Esophagus (tissue), 2 donors: ENCODE measurements at regions not wholly inside any gene's neighbourhood (a gene's known extent, or its start where the extent isn't known, plus 50 kb on each side); places are given as distances from the start of the nearest gene placed in this dataset.

Source experiments
- H3K27ac ChIP-seq, 2 donors: one replicate each; pipeline ENCODE4 v1.5.1; 2013; ENCODE audit warnings: low read depth in 2 of 2, mild to moderate bottlenecking in 2 of 2, inconsistent platforms in 1 of 2, low read length in 1 of 2, moderate library complexity in 1 of 2
- H3K27me3 ChIP-seq, 2 donors: one replicate each; pipeline ENCODE4 v1.6.1; 2013; ENCODE audit warnings: low read length in 2 of 2, control low read depth in 1 of 2, mild to moderate bottlenecking in 1 of 2; ENCODE audit not compliant: insufficient read depth in 2 of 2, control insufficient read depth in 1 of 2
- H3K36me3 ChIP-seq, 2 donors: one replicate each; pipeline ENCODE4 v1.6.1; 2013; ENCODE audit warnings: low read length in 1 of 2; ENCODE audit not compliant: control insufficient read depth in 2 of 2, insufficient read depth in 2 of 2
- H3K4me1 ChIP-seq, 2 donors: one replicate each; pipeline ENCODE4 v1.6.1; 2013; ENCODE audit warnings: low read length in 1 of 2; ENCODE audit not compliant: control insufficient read depth in 2 of 2, insufficient read depth in 2 of 2
- H3K4me3 ChIP-seq, 2 donors: one replicate each; pipeline ENCODE4 v1.5.1; 2013; ENCODE audit warnings: low read length in 2 of 2, mild to moderate bottlenecking in 2 of 2, low read depth in 1 of 2, moderate library complexity in 1 of 2
- H3K9me3 ChIP-seq, 2 donors: one replicate each; pipeline ENCODE4 v1.6.1; 2013; ENCODE audit warnings: mild to moderate bottlenecking in 2 of 2, low read depth in 1 of 2, low read length in 1 of 2, moderate library complexity in 1 of 2; ENCODE audit not compliant: control insufficient read depth in 2 of 2, insufficient read depth in 1 of 2
- WGBS, 2 donors: extraction: QIAGEN DNeasy Blood & Tissue Kit; methylation state at CpG; one replicate each; pipeline ENCODE4 v1.1.7; 2013; 5-methylcytosine and 5-hydroxymethylcytosine counted together
- donor health status: healthy with polysubstance abuse.
- donor health status: Bipolar disorder and iron deficiency.

GRCh38 chr6:71203206-71203605, 85.4 kb upstream of the OGFRL1 start:
- 63 to 82% methylated on average over 2 of the region's 2 CpGs for WGBS, 2 donors

GRCh38 chr6:71204741-71205140, 83.9 kb upstream of the OGFRL1 start:
- WGBS, 2 donors = 86 to 87% methylated on average over 6 of the region's 6 CpGs
- Histone ChIP-seq H3K36me3 (no peaks in the 10 kb centered on the region), H3K9me3 (no peaks in the 10 kb centered on the region), H3K4me1 (no peaks in the 10 kb centered on the region), H3K4me3 (no peak overlapping the region), H3K27me3 (no peaks in the 10 kb centered on the region), H3K27ac (no peak overlapping the region)

More at GRCh38 chr6:71203206-71203605, 85.4 kb upstream of the OGFRL1 start:
- no peaks in the 10 kb centered on the region for H3K36me3 ChIP-seq
- H3K27me3 ChIP-seq = no peaks in the 10 kb centered on the region
- no peaks in the 10 kb centered on the region for H3K9me3 ChIP-seq
- H3K4me1 ChIP-seq = no peaks in the 10 kb centered on the region
- H3K27ac ChIP-seq = no peak overlapping the region
- no peak overlapping the region for H3K4me3 ChIP-seq

DNA sequence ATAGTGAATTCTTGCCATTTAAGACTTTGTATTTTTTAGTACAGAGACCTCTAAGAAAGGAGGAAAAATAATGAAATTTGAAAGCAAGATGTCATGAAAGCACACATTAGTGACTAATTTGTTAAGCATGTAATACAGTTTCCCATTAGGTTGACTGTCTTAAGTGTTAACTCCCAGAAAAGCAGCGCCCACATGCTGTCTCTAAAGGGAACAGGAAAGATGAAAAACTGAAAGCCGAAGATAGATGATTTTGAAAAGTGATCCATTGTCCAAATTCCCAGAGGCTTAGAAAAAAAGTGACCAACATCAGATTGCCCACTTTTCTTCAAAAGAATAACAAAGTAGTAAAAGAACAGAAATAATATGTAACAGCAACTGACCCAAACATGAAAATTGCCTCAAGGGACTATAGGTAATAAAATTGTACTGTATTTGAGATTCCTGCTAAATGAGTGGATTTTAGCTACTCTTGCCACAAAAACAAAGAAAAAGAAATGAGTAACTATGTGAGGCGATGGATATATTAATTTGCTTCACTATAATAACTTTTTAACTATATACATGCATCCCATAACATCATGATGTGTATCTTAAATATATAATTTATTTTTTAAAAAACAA, 83.2 kb upstream of the OGFRL1 start:
- no peak overlapping the region for H3K27ac ChIP-seq
- no peaks in the 10 kb centered on the region for H3K4me1 ChIP-seq
- H3K36me3 ChIP-seq = no peaks in the 10 kb centered on the region
- H3K4me3 ChIP-seq = no peak overlapping the region
- no peaks in the 10 kb centered on the region for H3K9me3 ChIP-seq
- H3K27me3 ChIP-seq = no peaks in the 10 kb centered on the region
- 81 to 91% methylated on average over 3 of the region's 3 CpGs for WGBS, 2 donors

- Histone ChIP-seq H3K9me3 (no peaks in the 10 kb centered on the region), H3K36me3 (no peaks in the 10 kb centered on the region), H3K27me3 (no peaks in the 10 kb centered on the region), H3K27ac (no peak overlapping the region), H3K4me3 (no peak overlapping the region), H3K4me1 (no peaks in the 10 kb centered on the region)
- WGBS, 2 donors = 59 to 61% methylated on average over 2 of the region's 2 CpGs
These were observed 82.5 kb upstream of the OGFRL1 start for GRCh38 chr6:71206089-71206488.

- Histone ChIP-seq H3K9me3 (no peaks in the 10 kb centered on the region), H3K27me3 (no peaks in the 10 kb centered on the region), H3K36me3 (no peaks in the 10 kb centered on the region), H3K4me3 (no peak overlapping the region), H3K27ac (no peak overlapping the region), H3K4me1 (no peaks in the 10 kb centered on the region)
- WGBS, 2 donors = 35 to 44% methylated on average over 1 of the region's 1 CpG
These were observed 79.4 kb upstream of the OGFRL1 start for GRCh38 chr6:71209206-71209605.

- H3K4me3 ChIP-seq = no peak overlapping the region
- no peaks in the 10 kb centered on the region for H3K27me3 ChIP-seq
- no peak overlapping the region for H3K27ac ChIP-seq
- no peaks in the 10 kb centered on the region for H3K9me3 ChIP-seq
- no peaks in the 10 kb centered on the region for H3K36me3 ChIP-seq
- H3K4me1 ChIP-seq = no peaks in the 10 kb centered on the region
These were observed 79.0 kb upstream of the OGFRL1 start for GRCh38 chr6:71209626-71210025.

GRCh38 chr6:71211799-71212198, 76.8 kb upstream of the OGFRL1 start:
- WGBS, 2 donors = 85 to 93% methylated on average over 2 of the region's 2 CpGs

DNA sequence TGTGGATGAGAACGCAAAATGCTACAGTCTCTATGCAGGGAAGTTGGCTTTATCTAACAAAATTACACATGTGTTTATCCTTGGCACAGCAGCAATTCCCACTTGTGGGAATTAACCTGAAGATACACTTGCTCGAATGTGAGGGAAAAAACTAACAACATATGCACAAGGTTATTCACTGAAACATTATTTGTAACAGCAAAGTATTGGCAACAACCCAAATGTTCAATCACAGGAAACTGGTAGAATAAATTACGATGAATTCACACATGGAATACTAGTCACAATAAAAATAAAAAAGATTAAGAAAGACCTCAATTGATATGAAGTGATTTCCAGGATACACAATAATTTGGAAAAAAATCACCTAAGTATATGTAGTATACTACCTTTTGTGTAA, 68.1 kb upstream of the OGFRL1 start:
- 76 to 77% methylated on average over 3 of the region's 3 CpGs for WGBS, 2 donors
- Histone ChIP-seq H3K36me3 (no peaks in the 10 kb centered on the region), H3K27ac (no peak overlapping the region), H3K9me3 (no peaks in the 10 kb centered on the region), H3K4me1 (no peaks in the 10 kb centered on the region), H3K4me3 (no peak overlapping the region), H3K27me3 (no peaks in the 10 kb centered on the region)

More at GRCh38 chr6:71211799-71212198, 76.8 kb upstream of the OGFRL1 start:
- Histone ChIP-seq H3K4me1 (no peaks in the 10 kb centered on the region), H3K36me3 (no peaks in the 10 kb centered on the region), H3K27ac (no peak overlapping the region), H3K9me3 (no peaks in the 10 kb centered on the region), H3K4me3 (no peak overlapping the region), H3K27me3 (no peaks in the 10 kb centered on the region)

GRCh38 chr6:71222671-71223070, 65.9 kb upstream of the OGFRL1 start:
- 62 to 69% methylated on average over 4 of the region's 4 CpGs for WGBS, 2 donors
- H3K27ac ChIP-seq = no peak overlapping the region

GRCh38 chr6:71224011-71224410, 64.6 kb upstream of the OGFRL1 start:
- 85 to 96% methylated on average over 2 of the region's 2 CpGs for WGBS, 2 donors
- Histone ChIP-seq H3K36me3 (no peaks in the 10 kb centered on the region), H3K9me3 (no peaks in the 10 kb centered on the region)

More at GRCh38 chr6:71222671-71223070, 65.9 kb upstream of the OGFRL1 start:
- Histone ChIP-seq H3K4me3 (no peak overlapping the region), H3K9me3 (no peaks in the 10 kb centered on the region), H3K27me3 (no peaks in the 10 kb centered on the region), H3K36me3 (no peaks in the 10 kb centered on the region), H3K4me1 (no peaks in the 10 kb centered on the region)

More at GRCh38 chr6:71224011-71224410, 64.6 kb upstream of the OGFRL1 start:
- no peak overlapping the region for H3K4me3 ChIP-seq
- no peak overlapping the region for H3K27ac ChIP-seq
- no peaks in the 10 kb centered on the region for H3K27me3 ChIP-seq
- H3K4me1 ChIP-seq = no peaks in the 10 kb centered on the region
